ENCODE measurements at regions not wholly inside any gene's neighbourhood (a gene's known extent, or its start where the extent isn't known, plus 50 kb on each side); places are given as distances from the start of the nearest gene placed in this dataset.

- TF ChIP-seq CTCF (IDR thresholded peaks at IDR 0.05) (no peak), POLR2A (IDR thresholded peaks at IDR 0.05) (no peak)
Measured at GRCh38 chr2:7432436-7432835, 515.2 kb downstream of the RNF144A start.
